IPS-20b (cell line): ENCODE measurements at regions not wholly inside any gene's neighbourhood (a gene's known extent, or its start where the extent isn't known, plus 50 kb on each side); places are given as distances from the start of the nearest gene placed in this dataset.
"Not testable (repeated sequence)": the region's sequence is repeated elsewhere in the genome, so short reads cannot be mapped to it uniquely, and the experiment has no call there.

Source experiments
- H3K27ac ChIP-seq: one replicate; pipeline ENCODE4 v1.5.1; 2013; ENCODE audit warnings: low read length
- H3K27me3 ChIP-seq: 2 replicates; pipeline ENCODE4 v1.6.1; 2013; ENCODE audit warnings: mild to moderate bottlenecking, low read length, inconsistent platforms; ENCODE audit not compliant: insufficient read depth
- H3K36me3 ChIP-seq: 2 replicates; pipeline ENCODE4 v1.6.1; 2013; ENCODE audit warnings: low read depth, mild to moderate bottlenecking, inconsistent platforms, low read length, moderate library complexity; ENCODE audit not compliant: insufficient read depth
- H3K4me1 ChIP-seq: 2 replicates; pipeline ENCODE4 v1.6.1; 2013; ENCODE audit warnings: mild to moderate bottlenecking, control low read depth, inconsistent platforms, low read length, moderate library complexity; ENCODE audit not compliant: insufficient read depth
- H3K4me3 ChIP-seq: 2 replicates; pipeline ENCODE4 v1.5.1; 2013; ENCODE audit warnings: mild to moderate bottlenecking, low read length, inconsistent platforms
- H3K9ac ChIP-seq: 2 replicates; pipeline ENCODE4 v1.6.1; 2013; ENCODE audit warnings: low read depth, mild to moderate bottlenecking, inconsistent platforms, low read length, moderate library complexity
- H3K9me3 ChIP-seq: 2 replicates; pipeline ENCODE4 v1.6.1; 2013; ENCODE audit warnings: mild to moderate bottlenecking, low read depth, low read length, inconsistent platforms; ENCODE audit not compliant: insufficient read depth

- peaks cover 5% of the 10 kb centered on the region; the same call in 1 of the 2 replicates for H3K4me1 ChIP-seq
- H3K9ac ChIP-seq = no peak overlapping the region
- H3K9me3 ChIP-seq = no peaks in the 10 kb centered on the region
- no peak overlapping the region for H3K4me3 ChIP-seq
- H3K27ac ChIP-seq = no peak overlapping the region
- no peaks in the 10 kb centered on the region for H3K36me3 ChIP-seq
- H3K27me3 ChIP-seq = no peaks in the 10 kb centered on the region
These were observed 155.5 kb downstream of the ZFP36L2 start for GRCh38 chr2:43070676-43071502.

DNA sequence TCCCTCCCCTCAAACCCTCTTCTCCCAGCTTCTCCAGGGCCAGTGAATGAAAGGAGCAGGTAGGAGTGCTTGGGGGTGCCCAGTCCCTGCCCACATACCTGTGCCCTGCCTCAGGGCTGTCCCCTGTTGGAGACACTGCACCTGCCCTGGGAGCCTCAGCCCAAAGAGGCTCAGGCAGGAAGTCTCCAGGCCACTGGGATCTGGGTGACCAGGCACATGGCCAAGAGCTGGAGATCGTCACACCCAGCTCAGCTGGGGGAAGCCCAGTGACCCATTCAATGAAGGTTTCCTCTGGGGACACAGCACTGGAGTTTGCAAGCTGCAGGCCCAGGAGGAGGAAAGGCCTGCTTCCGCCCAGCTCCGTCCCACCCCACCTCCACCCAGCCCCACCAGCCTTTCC is 156.4 kb downstream of the ZFP36L2 start:
- no peak overlapping the region for H3K27ac ChIP-seq
- no peaks in the 10 kb centered on the region for H3K9me3 ChIP-seq
- peaks cover 5% of the 10 kb centered on the region; the same call in 1 of the 2 replicates for H3K4me1 ChIP-seq
- H3K36me3 ChIP-seq = no peaks in the 10 kb centered on the region
- H3K27me3 ChIP-seq = no peaks in the 10 kb centered on the region
- H3K4me3 ChIP-seq = no peak overlapping the region
- no peak overlapping the region for H3K9ac ChIP-seq

- no peak overlapping the region for H3K9ac ChIP-seq
- no peak overlapping the region for H3K27ac ChIP-seq
- no peaks in the 10 kb centered on the region for H3K27me3 ChIP-seq
- no peaks in the 10 kb centered on the region for H3K9me3 ChIP-seq
- H3K4me1 ChIP-seq = peaks cover 5% of the 10 kb centered on the region; the same call in 1 of the 2 replicates
- H3K4me3 ChIP-seq = no peak overlapping the region
- no peaks in the 10 kb centered on the region for H3K36me3 ChIP-seq
These were observed 157.5 kb downstream of the ZFP36L2 start for GRCh38 chr2:43068631-43069517.

- Histone ChIP-seq H3K36me3 (no peaks in the 10 kb centered on the region), H3K27me3 (no peaks in the 10 kb centered on the region), H3K27ac (no peak overlapping the region), H3K9me3 (no peaks in the 10 kb centered on the region), H3K4me1 (peaks cover 5% of the 10 kb centered on the region; the same call in 1 of the 2 replicates), H3K4me3 (no peak overlapping the region), H3K9ac (no peak overlapping the region)
These were observed 158.3 kb downstream of the ZFP36L2 start for GRCh38 chr2:43068041-43068533.

- Histone ChIP-seq H3K27ac (no peak overlapping the region), H3K9ac (no peak overlapping the region), H3K36me3 (no peaks in the 10 kb centered on the region), H3K4me3 (no peak overlapping the region), H3K27me3 (no peaks in the 10 kb centered on the region), H3K9me3 (no peaks in the 10 kb centered on the region), H3K4me1 (peaks cover 5% of the 10 kb centered on the region; the same call in 1 of the 2 replicates)
These were observed 159.0 kb downstream of the ZFP36L2 start for GRCh38 chr2:43067254-43068040.

DNA sequence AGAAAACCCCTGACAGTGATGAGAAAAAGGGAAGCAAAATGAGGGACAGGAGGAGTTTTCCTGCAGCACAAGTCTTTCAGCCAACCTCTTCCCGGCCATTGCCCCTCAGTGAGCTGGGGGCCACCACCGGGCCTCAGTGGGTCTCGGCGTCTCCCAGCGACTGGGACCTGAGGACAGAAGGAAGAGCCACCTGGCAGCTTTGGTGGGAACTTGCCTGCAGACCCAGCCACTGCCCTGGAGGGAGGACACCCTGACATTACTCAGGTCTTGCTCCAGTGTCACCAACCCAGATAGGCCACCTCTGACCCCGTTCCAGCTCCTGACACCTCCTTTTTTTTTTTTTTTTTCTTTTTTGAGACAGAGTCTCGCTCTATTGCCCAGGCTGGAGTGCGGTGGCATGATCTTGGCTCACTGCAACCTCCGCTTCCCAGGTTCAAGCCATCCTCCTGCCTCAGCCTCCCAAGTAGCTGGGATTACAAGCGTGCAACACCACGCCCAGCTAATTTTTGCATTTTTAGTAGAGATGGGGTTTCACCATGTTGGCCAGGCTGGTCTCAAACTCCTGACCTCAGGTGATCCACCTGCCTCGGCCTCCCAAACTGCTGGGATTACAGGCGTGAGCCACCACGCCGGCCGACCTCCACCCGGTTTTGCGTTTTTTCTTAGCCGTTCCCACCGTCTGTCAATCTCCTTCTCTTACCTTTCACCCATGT is 159.7 kb downstream of the ZFP36L2 start:
- H3K36me3 ChIP-seq, H3K9me3 ChIP-seq: not testable (repeated sequence)

DNA sequence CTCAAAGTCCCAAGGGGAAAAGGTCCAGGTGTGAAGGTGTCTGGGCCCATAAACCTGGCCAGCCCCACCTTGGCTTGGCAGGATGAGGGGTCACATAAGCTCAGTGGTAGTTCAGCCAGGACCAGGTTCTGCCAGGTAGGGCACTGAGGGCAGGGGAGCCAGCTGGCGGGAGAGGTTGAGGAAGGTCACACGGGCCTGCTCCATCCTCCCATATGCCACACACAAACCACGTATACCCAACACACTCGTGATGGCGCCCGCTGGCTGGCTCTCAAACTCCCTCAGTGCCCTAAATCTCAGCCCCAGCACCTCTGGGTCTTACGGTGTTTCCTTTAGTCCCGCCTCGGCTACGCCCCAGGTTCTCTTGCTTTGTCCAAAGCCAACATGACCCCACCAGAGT is 160.5 kb downstream of the ZFP36L2 start:
- H3K36me3 ChIP-seq = no peaks in the 10 kb centered on the region
- no peaks in the 10 kb centered on the region for H3K4me1 ChIP-seq
- H3K27me3 ChIP-seq = no peaks in the 10 kb centered on the region
- no peak overlapping the region for H3K9ac ChIP-seq
- H3K4me3 ChIP-seq = no peak overlapping the region
- H3K9me3 ChIP-seq = peaks cover 4% of the 10 kb centered on the region; the same call in 1 of the 2 replicates
- no peak overlapping the region for H3K27ac ChIP-seq

More for the DNA sequence above, 159.7 kb downstream of the ZFP36L2 start:
- not testable (repeated sequence) for H3K4me3 ChIP-seq, H3K27ac ChIP-seq, H3K27me3 ChIP-seq, H3K9ac ChIP-seq, H3K4me1 ChIP-seq

GRCh38 chr2:43065036-43065435 is 161.4 kb downstream of the ZFP36L2 start:
- H3K36me3 ChIP-seq = no peaks in the 10 kb centered on the region
- H3K4me3 ChIP-seq = no peak overlapping the region
- no peak overlapping the region for H3K27ac ChIP-seq
- H3K27me3 ChIP-seq = no peaks in the 10 kb centered on the region
- no peaks in the 10 kb centered on the region for H3K4me1 ChIP-seq
- peaks cover 4% of the 10 kb centered on the region for H3K9me3 ChIP-seq
- H3K9ac ChIP-seq = no peak overlapping the region

DNA sequence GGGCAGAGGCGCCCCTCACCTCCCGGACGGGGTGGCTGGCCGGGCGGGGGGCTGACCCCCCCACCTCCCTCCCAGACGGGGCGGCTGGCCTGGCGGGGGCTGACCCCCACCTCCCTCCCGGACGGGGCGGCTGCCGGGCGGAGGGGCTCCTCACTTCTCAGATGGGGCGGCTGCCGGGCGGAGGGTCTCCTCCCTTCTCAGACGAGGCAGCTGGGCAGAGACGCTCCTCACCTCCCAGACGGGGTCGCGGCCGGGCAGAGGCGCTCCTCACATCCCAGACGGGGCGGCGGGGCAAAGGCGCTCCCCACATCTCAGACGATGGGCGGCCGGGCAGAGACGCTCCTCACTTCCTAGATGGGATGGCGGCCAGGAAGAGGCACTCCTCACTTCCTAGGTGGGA is 163.3 kb downstream of the ZFP36L2 start:
- not testable (repeated sequence) for H3K27me3 ChIP-seq, H3K27ac ChIP-seq, H3K36me3 ChIP-seq, H3K4me1 ChIP-seq, H3K9ac ChIP-seq, H3K9me3 ChIP-seq, H3K4me3 ChIP-seq

DNA sequence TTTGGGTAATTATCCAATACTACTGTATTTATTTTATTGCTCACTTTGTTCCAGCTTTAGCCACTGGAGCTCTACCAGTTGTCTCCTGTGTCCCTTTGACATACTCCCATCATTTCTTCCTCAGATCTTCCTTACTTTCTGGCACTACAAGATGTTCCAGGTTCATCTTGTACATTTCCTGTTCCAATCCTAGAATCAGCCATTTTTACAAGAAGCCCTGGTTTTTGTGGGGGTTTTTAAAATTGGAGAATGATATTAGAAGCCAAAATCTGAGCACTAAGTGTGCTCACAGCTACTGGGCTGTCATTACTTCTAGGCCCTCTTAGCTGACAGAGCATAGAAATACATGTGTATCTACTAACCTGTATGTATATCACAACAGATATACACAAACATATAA is 164.3 kb downstream of the ZFP36L2 start:
- H3K9me3 ChIP-seq = peaks cover 4% of the 10 kb centered on the region
- no peak overlapping the region for H3K4me3 ChIP-seq
- no peak overlapping the region for H3K9ac ChIP-seq
- no peak overlapping the region for H3K27ac ChIP-seq
- H3K36me3 ChIP-seq = no peaks in the 10 kb centered on the region
- H3K4me1 ChIP-seq = peaks cover 14% of the 10 kb centered on the region; the same call in 1 of the 2 replicates
- no peaks in the 10 kb centered on the region for H3K27me3 ChIP-seq
